ENCODE measurements at regions not wholly inside any gene's neighbourhood (a gene's known extent, or its start where the extent isn't known, plus 50 kb on each side); places are given as distances from the start of the nearest gene placed in this dataset.

- H3K36me3 ChIP-seq (ENCODE audit: insufficient read depth, low read length), result no peaks in the 10 kb centered on the region
- H3K4me2 ChIP-seq (ENCODE audit: insufficient read depth, low read length), result no peak overlapping the region
- no peaks in the 10 kb centered on the region for H3K4me1 ChIP-seq (ENCODE audit: insufficient read depth, low read length)
- no peaks in the 10 kb centered on the region for H3K79me2 ChIP-seq (ENCODE audit: insufficient read depth, low read length)
- no peak for DNase-seq
- H3K9ac ChIP-seq (ENCODE audit: low read depth, low read length), result no peak overlapping the region
- H3K4me3 ChIP-seq (ENCODE audit: low read depth in 1 of 2, low read length in 2 of 2), result no peak overlapping the region
- no peak overlapping the region for H2AFZ ChIP-seq (ENCODE audit: low read depth, low read length)
- TF ChIP-seq EZH2 (IDR thresholded peaks at IDR 0.05; ENCODE audit: borderline replicate concordance, low read depth, low read length, severe bottlenecking), result no peak
- no peak for TF ChIP-seq CTCF (IDR thresholded peaks at IDR 0.05; ENCODE audit: borderline replicate concordance, extremely low read depth, low read length, poor library complexity, severe bottlenecking)
- no peak for ATAC-seq (ENCODE audit: insufficient read depth, low read depth)
- H3K27me3 ChIP-seq (ENCODE audit: insufficient read depth, low read length, poor library complexity), result no peaks in the 10 kb centered on the region
- no peaks in the 10 kb centered on the region for H4K20me1 ChIP-seq (ENCODE audit: insufficient read depth, low read length)
- no peak overlapping the region for H3K27ac ChIP-seq (ENCODE audit: low read length)
- no peaks in the 10 kb centered on the region for H3K9me3 ChIP-seq (ENCODE audit: insufficient read depth, low read length, severe bottlenecking)
Measured at GRCh38 chrX:44092778-44093177, 119.6 kb upstream of the NDP start.

- no peaks in the 10 kb centered on the region for H3K36me3 ChIP-seq (ENCODE audit: insufficient read depth, low read length)
- ATAC-seq (ENCODE audit: insufficient read depth, low read depth) (no peak), DNase-seq (no peak)
- no peak overlapping the region for H3K4me3 ChIP-seq (ENCODE audit: low read depth in 1 of 2, low read length in 2 of 2)
- H3K27me3 ChIP-seq (ENCODE audit: insufficient read depth, low read length, poor library complexity), result no peaks in the 10 kb centered on the region
- H3K4me2 ChIP-seq (ENCODE audit: insufficient read depth, low read length), result no peak overlapping the region
- no peaks in the 10 kb centered on the region for H4K20me1 ChIP-seq (ENCODE audit: insufficient read depth, low read length)
- no peaks in the 10 kb centered on the region for H3K79me2 ChIP-seq (ENCODE audit: insufficient read depth, low read length)
- H3K27ac ChIP-seq (ENCODE audit: low read length), result no peak overlapping the region
- H2AFZ ChIP-seq (ENCODE audit: low read depth, low read length), result no peak overlapping the region
- TF ChIP-seq EZH2 (IDR thresholded peaks at IDR 0.05; ENCODE audit: borderline replicate concordance, low read depth, low read length, severe bottlenecking) (no peak), CTCF (IDR thresholded peaks at IDR 0.05; ENCODE audit: borderline replicate concordance, extremely low read depth, low read length, poor library complexity, severe bottlenecking) (no peak)
- no peaks in the 10 kb centered on the region for H3K9me3 ChIP-seq (ENCODE audit: insufficient read depth, low read length, severe bottlenecking)
- H3K9ac ChIP-seq (ENCODE audit: low read depth, low read length), result no peak overlapping the region
- H3K4me1 ChIP-seq (ENCODE audit: insufficient read depth, low read length), result no peaks in the 10 kb centered on the region
Measured at GRCh38 chrX:44088510-44089144, 115.4 kb upstream of the NDP start.

- Histone ChIP-seq H3K27ac (ENCODE audit: low read length) (no peak overlapping the region), H3K4me1 (ENCODE audit: insufficient read depth, low read length) (no peaks in the 10 kb centered on the region), H3K79me2 (ENCODE audit: insufficient read depth, low read length) (no peaks in the 10 kb centered on the region), H4K20me1 (ENCODE audit: insufficient read depth, low read length) (no peaks in the 10 kb centered on the region), H2AFZ (ENCODE audit: low read depth, low read length) (no peak overlapping the region), H3K9ac (ENCODE audit: low read depth, low read length) (no peak overlapping the region), H3K36me3 (ENCODE audit: insufficient read depth, low read length) (no peaks in the 10 kb centered on the region), H3K4me3 (ENCODE audit: low read depth in 1 of 2, low read length in 2 of 2) (no peak overlapping the region), H3K4me2 (ENCODE audit: insufficient read depth, low read length) (no peak overlapping the region), H3K9me3 (ENCODE audit: insufficient read depth, low read length, severe bottlenecking) (no peaks in the 10 kb centered on the region), H3K27me3 (ENCODE audit: insufficient read depth, low read length, poor library complexity) (no peaks in the 10 kb centered on the region)
- no peak for DNase-seq
- TF ChIP-seq EZH2 (IDR thresholded peaks at IDR 0.05; ENCODE audit: borderline replicate concordance, low read depth, low read length, severe bottlenecking) (no peak), CTCF (IDR thresholded peaks at IDR 0.05; ENCODE audit: borderline replicate concordance, extremely low read depth, low read length, poor library complexity, severe bottlenecking) (no peak)
- ATAC-seq (ENCODE audit: insufficient read depth, low read depth), result no peak
Measured at GRCh38 chrX:44085209-44085608, 112.0 kb upstream of the NDP start.
